BJ (cell line): ENCODE measurements at regions not wholly inside any gene's neighbourhood (a gene's known extent, or its start where the extent isn't known, plus 50 kb on each side); places are given as distances from the start of the nearest gene placed in this dataset.

ENCODE experiments used
- CTCF ChIA-PET: fragments of 350-600 bp; formaldehyde crosslinking; extraction: SDS; loops from one replicate; lab custom pipeline; 2021; ENCODE audit warnings: antibody characterized with exemption, inconsistent platforms; lab: Yijun Ruan, JAX
- POLR2A ChIA-PET: fragments of 300-600 bp; sonication (Branson Sonifier 250); formaldehyde crosslinking; extraction: SDS; loops from one replicate; lab custom pipeline; 2021; ENCODE audit warnings: antibody characterized with exemption; lab: Charles Lee
- DNase-seq: peaks from one replicate; pipeline ENCODE4 v3.0.0-alpha.2; 2011; ENCODE audit warnings: low read depth
- H3K27me3 ChIP-seq: 2 replicates; pipeline ENCODE4 v1.6.0; 2011; ENCODE audit warnings: low read length; ENCODE audit not compliant: control insufficient read depth, insufficient read depth
- H3K36me3 ChIP-seq: 2 replicates; pipeline ENCODE4 v1.5.1; 2011; ENCODE audit warnings: low read length; ENCODE audit not compliant: control insufficient read depth, insufficient read depth
- H3K4me3 ChIP-seq: 2 replicates; pipeline ENCODE4 v1.5.1; 2011; ENCODE audit warnings: low read depth, mild to moderate bottlenecking, control low read depth, low read length
- CTCF ChIP-seq: IDR thresholded peaks from 2 replicates; pipeline ENCODE4 v1.5.1; 2011; ENCODE audit warnings: low read depth, mild to moderate bottlenecking, control low read depth, inconsistent platforms, low read length, moderate library complexity; ENCODE audit not compliant: insufficient read depth

GRCh38 chr6:26295691-26296555 lies 69.1 kb upstream of the BTN3A2 start:
- CTCF ChIA-PET = interaction anchor here (1.0 to 1.8 kb wide), 3 partner anchors 14 to 26 kb away, joined by 3 to 4 read pairs (median 3); no protein-coding TSS in a partner anchor
- no peaks in the 10 kb centered on the region for H3K36me3 ChIP-seq
- H3K4me3 ChIP-seq = no peak overlapping the region
- no peaks in the 10 kb centered on the region for H3K27me3 ChIP-seq
- POLR2A ChIA-PET = interaction anchor here (0.6 kb wide), 2 partner anchors 36 to 100 kb away, joined by 3 to 5 read pairs; no protein-coding TSS in a partner anchor
- TF ChIP-seq CTCF = no peak
- no peak for DNase-seq

- no peak overlapping the region for H3K4me3 ChIP-seq
- no peaks in the 10 kb centered on the region for H3K27me3 ChIP-seq
- DNase-seq = no peak
- POLR2A ChIA-PET = interaction anchor here (0.6 kb wide), 1 partner anchor 35 kb away, joined by 5 read pairs; no protein-coding TSS in a partner anchor
- CTCF ChIA-PET = interaction anchor here (1.8 kb wide), 1 partner anchor 13 kb away, joined by 4 read pairs; no protein-coding TSS in a partner anchor
- TF ChIP-seq CTCF = no peak
- H3K36me3 ChIP-seq = no peaks in the 10 kb centered on the region
Measured at GRCh38 chr6:26296556-26296856, 68.5 kb upstream of the BTN3A2 start.

- CTCF ChIA-PET = interaction anchor here (1.8 kb wide), 1 partner anchor 13 kb away, joined by 4 read pairs; no protein-coding TSS in a partner anchor
- DNase-seq = no peak
- POLR2A ChIA-PET = interaction anchor here (0.6 kb wide), 1 partner anchor 35 kb away, joined by 5 read pairs; no protein-coding TSS in a partner anchor
- Histone ChIP-seq H3K27me3 (no peaks in the 10 kb centered on the region), H3K4me3 (no peak overlapping the region), H3K36me3 (no peaks in the 10 kb centered on the region)
- TF ChIP-seq CTCF = no peak
Measured at GRCh38 chr6:26296857-26297648, 67.9 kb upstream of the BTN3A2 start.

GRCh38 chr6:26299286-26300042 lies 65.5 kb upstream of the BTN3A2 start:
- TF ChIP-seq CTCF = no peak
- no peak for DNase-seq
- Histone ChIP-seq H3K27me3 (no peaks in the 10 kb centered on the region), H3K36me3 (no peaks in the 10 kb centered on the region), H3K4me3 (no peak overlapping the region)
- POLR2A ChIA-PET = no interaction called here
- CTCF ChIA-PET = interaction anchor here (1.3 kb wide), 1 partner anchor 9 kb away, joined by 3 read pairs; no protein-coding TSS in a partner anchor
